ENCODE measurements at regions not wholly inside any gene's neighbourhood (a gene's known extent, or its start where the extent isn't known, plus 50 kb on each side); places are given as distances from the start of the nearest gene placed in this dataset.
A peak's percentile ranks its signal among the peaks of the same experiment; 100 is the strongest.

DNA sequence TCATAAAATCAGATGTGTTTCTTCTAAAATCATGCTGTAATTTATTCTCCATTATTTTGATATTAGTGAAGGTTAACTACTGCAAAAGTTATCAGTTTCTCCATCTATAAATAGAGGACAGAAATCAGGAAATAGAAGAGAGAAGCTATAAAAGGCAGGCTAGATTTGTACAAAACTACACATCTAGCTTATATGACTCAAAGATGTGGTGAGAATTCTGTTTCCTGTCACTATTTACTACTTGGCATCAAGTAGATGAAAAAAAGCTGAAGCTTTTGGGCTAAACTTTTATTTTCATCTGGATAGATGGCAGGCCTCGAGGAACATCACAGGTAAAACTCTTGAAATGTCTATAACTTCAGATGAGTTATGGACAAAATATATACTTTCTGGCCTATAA, 49.8 kb upstream of the NAB1 start:
- Histone ChIP-seq H2AFZ (ENCODE audit: low read depth) (0 out of 2 replicates have a peak overlapping the region, but pooled peaks have one; percentile 73), H3K36me3 (replicated peaks in 1 of 2; ENCODE audit: control insufficient read depth in 1 of 2, insufficient read depth in 2 of 2, low read length in 1 of 2) (no peaks in the 10 kb centered on the region), H3F3A (replicated peaks; ENCODE audit: insufficient read depth) (no peaks in the 10 kb centered on the region), H3K4me2 (no peak overlapping the region), H3K27ac (ENCODE audit: low read depth in 2 of 2, low read length in 1 of 2) (no peak overlapping the region), H3K27me3 (ENCODE audit: insufficient read depth) (no peaks in the 10 kb centered on the region), H3K9me2 (no peaks in the 10 kb centered on the region), H3K9me3 (no peaks in the 10 kb centered on the region), H3K4me3 (ENCODE audit: low read depth in 2 of 2, low read length in 1 of 2) (no peak overlapping the region), H3K79me2 (ENCODE audit: insufficient read depth) (no peaks in the 10 kb centered on the region), H4K20me1 (ENCODE audit: insufficient read depth) (no peaks in the 10 kb centered on the region), H3K4me1 (ENCODE audit: control insufficient read depth in 1 of 2, insufficient read depth in 2 of 2, low read depth in 1 of 2, low read length in 1 of 2) (no peaks in the 10 kb centered on the region; a peak in 1 of 4 replicates), H3K9ac (no peak overlapping the region)
- POLR2A ChIA-PET, result no interaction called here
- 88% methylated on average over 1 of the region's 1 CpG for WGBS (ENCODE audit: low lambda C conversion rate)
- CTCF ChIA-PET, result no interaction called here
- TF ChIP-seq, protein P1, sequence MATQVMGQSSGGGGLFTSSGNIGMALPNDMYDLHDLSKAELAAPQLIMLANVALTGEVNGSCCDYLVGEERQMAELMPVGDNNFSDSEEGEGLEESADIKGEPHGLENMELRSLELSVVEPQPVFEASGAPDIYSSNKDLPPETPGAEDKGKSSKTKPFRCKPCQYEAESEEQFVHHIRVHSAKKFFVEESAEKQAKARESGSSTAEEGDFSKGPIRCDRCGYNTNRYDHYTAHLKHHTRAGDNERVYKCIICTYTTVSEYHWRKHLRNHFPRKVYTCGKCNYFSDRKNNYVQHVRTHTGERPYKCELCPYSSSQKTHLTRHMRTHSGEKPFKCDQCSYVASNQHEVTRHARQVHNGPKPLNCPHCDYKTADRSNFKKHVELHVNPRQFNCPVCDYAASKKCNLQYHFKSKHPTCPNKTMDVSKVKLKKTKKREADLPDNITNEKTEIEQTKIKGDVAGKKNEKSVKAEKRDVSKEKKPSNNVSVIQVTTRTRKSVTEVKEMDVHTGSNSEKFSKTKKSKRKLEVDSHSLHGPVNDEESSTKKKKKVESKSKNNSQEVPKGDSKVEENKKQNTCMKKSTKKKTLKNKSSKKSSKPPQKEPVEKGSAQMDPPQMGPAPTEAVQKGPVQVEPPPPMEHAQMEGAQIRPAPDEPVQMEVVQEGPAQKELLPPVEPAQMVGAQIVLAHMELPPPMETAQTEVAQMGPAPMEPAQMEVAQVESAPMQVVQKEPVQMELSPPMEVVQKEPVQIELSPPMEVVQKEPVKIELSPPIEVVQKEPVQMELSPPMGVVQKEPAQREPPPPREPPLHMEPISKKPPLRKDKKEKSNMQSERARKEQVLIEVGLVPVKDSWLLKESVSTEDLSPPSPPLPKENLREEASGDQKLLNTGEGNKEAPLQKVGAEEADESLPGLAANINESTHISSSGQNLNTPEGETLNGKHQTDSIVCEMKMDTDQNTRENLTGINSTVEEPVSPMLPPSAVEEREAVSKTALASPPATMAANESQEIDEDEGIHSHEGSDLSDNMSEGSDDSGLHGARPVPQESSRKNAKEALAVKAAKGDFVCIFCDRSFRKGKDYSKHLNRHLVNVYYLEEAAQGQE (IDR thresholded peaks at IDR 0.05; ENCODE audit: low read depth, low read length), result no peak
- no peak for TF ChIP-seq EZH2phosphoT487 (IDR thresholded peaks at IDR 0.05; ENCODE audit: borderline replicate concordance, low read depth)
- TF ChIP-seq FOSL2 (IDR thresholded peaks at IDR 0.05; ENCODE audit: borderline replicate concordance, low read depth), result no peak
- TF ChIP-seq MXI1 (IDR thresholded peaks at IDR 0.05; ENCODE audit: low read depth, low read length), result no peak
- no peak for TF ChIP-seq RXRA (IDR thresholded peaks at IDR 0.05; ENCODE audit: borderline replicate concordance, low read depth)
- TF ChIP-seq YY1 (IDR thresholded peaks at IDR 0.05; ENCODE audit: low read depth), result no peak
- TF ChIP-seq, protein P2, sequence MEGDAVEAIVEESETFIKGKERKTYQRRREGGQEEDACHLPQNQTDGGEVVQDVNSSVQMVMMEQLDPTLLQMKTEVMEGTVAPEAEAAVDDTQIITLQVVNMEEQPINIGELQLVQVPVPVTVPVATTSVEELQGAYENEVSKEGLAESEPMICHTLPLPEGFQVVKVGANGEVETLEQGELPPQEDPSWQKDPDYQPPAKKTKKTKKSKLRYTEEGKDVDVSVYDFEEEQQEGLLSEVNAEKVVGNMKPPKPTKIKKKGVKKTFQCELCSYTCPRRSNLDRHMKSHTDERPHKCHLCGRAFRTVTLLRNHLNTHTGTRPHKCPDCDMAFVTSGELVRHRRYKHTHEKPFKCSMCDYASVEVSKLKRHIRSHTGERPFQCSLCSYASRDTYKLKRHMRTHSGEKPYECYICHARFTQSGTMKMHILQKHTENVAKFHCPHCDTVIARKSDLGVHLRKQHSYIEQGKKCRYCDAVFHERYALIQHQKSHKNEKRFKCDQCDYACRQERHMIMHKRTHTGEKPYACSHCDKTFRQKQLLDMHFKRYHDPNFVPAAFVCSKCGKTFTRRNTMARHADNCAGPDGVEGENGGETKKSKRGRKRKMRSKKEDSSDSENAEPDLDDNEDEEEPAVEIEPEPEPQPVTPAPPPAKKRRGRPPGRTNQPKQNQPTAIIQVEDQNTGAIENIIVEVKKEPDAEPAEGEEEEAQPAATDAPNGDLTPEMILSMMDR (IDR thresholded peaks at IDR 0.05), result no peak
- TF ChIP-seq FOXM1 (IDR thresholded peaks at IDR 0.05; ENCODE audit: low read depth), result no peak
- TF ChIP-seq GATA2 (CRISPR knock-in tag; IDR thresholded peaks at IDR 0.05), result no peak
- no peak for TF ChIP-seq GABPA (IDR thresholded peaks at IDR 0.05; ENCODE audit: low read depth)
- TF ChIP-seq ELF1 (IDR thresholded peaks at IDR 0.05), result no peak
- TF ChIP-seq RCOR1 (IDR thresholded peaks at IDR 0.05; ENCODE audit: low read length), result no peak
- TF ChIP-seq TAF1 (IDR thresholded peaks at IDR 0.05; ENCODE audit: borderline replicate concordance, low read depth, low read length), result no peak
- TF ChIP-seq, protein P3, sequence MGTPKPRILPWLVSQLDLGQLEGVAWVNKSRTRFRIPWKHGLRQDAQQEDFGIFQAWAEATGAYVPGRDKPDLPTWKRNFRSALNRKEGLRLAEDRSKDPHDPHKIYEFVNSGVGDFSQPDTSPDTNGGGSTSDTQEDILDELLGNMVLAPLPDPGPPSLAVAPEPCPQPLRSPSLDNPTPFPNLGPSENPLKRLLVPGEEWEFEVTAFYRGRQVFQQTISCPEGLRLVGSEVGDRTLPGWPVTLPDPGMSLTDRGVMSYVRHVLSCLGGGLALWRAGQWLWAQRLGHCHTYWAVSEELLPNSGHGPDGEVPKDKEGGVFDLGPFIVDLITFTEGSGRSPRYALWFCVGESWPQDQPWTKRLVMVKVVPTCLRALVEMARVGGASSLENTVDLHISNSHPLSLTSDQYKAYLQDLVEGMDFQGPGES (IDR thresholded peaks at IDR 0.05; ENCODE audit: low read depth, low read length), result no peak
- TF ChIP-seq TCF12 (IDR thresholded peaks at IDR 0.05), result no peak
- TF ChIP-seq POLR2AphosphoS5 (IDR thresholded peaks at IDR 0.05; ENCODE audit: low read depth, low read length), result no peak
- no peak for TF ChIP-seq EP300 (IDR thresholded peaks at IDR 0.05; ENCODE audit: borderline replicate concordance in 1 of 2, low read depth in 1 of 2, low read length in 1 of 2)
- TF ChIP-seq, protein P4, sequence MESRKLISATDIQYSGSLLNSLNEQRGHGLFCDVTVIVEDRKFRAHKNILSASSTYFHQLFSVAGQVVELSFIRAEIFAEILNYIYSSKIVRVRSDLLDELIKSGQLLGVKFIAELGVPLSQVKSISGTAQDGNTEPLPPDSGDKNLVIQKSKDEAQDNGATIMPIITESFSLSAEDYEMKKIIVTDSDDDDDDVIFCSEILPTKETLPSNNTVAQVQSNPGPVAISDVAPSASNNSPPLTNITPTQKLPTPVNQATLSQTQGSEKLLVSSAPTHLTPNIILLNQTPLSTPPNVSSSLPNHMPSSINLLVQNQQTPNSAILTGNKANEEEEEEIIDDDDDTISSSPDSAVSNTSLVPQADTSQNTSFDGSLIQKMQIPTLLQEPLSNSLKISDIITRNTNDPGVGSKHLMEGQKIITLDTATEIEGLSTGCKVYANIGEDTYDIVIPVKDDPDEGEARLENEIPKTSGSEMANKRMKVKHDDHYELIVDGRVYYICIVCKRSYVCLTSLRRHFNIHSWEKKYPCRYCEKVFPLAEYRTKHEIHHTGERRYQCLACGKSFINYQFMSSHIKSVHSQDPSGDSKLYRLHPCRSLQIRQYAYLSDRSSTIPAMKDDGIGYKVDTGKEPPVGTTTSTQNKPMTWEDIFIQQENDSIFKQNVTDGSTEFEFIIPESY (IDR thresholded peaks at IDR 0.05; ENCODE audit: borderline replicate concordance, low read depth), result no peak
- DNase-seq, result no peak

Data from SK-N-SH (cell line).